OCI-LY7 (cell line): ENCODE measurements at regions not wholly inside any gene's neighbourhood (a gene's known extent, or its start where the extent isn't known, plus 50 kb on each side); places are given as distances from the start of the nearest gene placed in this dataset.

Source experiments
- BruUV-seq: library from RNA; stranded (reverse); fragments of 400-500 nt; replicated peaks from 2 replicates; lab custom pipeline; 2021; lab: Mats Ljungman, UMichigan
- CTCF ChIA-PET: fragments of 300-600 bp; sonication (Branson Sonifier 250); formaldehyde crosslinking; loops from one replicate; lab custom pipeline; 2022; ENCODE audit warnings: antibody characterized with exemption; ENCODE audit not compliant: unreplicated experiment; lab: Charles Lee
- POLR2A ChIA-PET: fragments of 300-600 bp; sonication (Branson Sonifier 250); formaldehyde crosslinking; loops from one replicate; lab custom pipeline; 2022; ENCODE audit warnings: antibody characterized with exemption; lab: Charles Lee
- DNase-seq: peaks from one replicate; pipeline ENCODE4 v3.0.0-alpha.2; 2015; ENCODE audit warnings: low spot score
- H2AFZ ChIP-seq: fragments of 200-600 bp; sonication (generic), shearing (Covaris generic); 2 replicates; pipeline ENCODE4 v1.6.1; 2014; ENCODE audit warnings: mild to moderate bottlenecking, antibody characterized with exemption, low read length, moderate library complexity
- H3K27ac ChIP-seq: fragments of 200-600 bp; sonication (generic); 2 replicates; pipeline ENCODE4 v1.5.1; 2014; ENCODE audit warnings: mixed run types, low read depth, mild to moderate bottlenecking, moderate library complexity, low read length, inconsistent platforms; ENCODE audit not compliant: poor library complexity, severe bottlenecking
- H3K36me3 ChIP-seq: fragments of 200-600 bp; sonication (generic); 2 replicates; pipeline ENCODE4 v1.6.1; 2014; ENCODE audit warnings: mild to moderate bottlenecking, antibody characterized with exemption, low read length, moderate library complexity, mixed read lengths; ENCODE audit not compliant: insufficient read depth
- H3K4me1 ChIP-seq: fragments of 200-600 bp; sonication (generic); 2 replicates; pipeline ENCODE4 v1.5.1; 2014; ENCODE audit warnings: mild to moderate bottlenecking, low read length; ENCODE audit not compliant: insufficient read depth, poor library complexity, severe bottlenecking
- H3K4me2 ChIP-seq: fragments of 200-600 bp; sonication (generic); 2 replicates; pipeline ENCODE4 v1.6.1; 2014; ENCODE audit warnings: mild to moderate bottlenecking, low read length
- H3K4me3 ChIP-seq: fragments of 200-600 bp; sonication (generic); 2 replicates; pipeline ENCODE4 v1.5.1; 2014; ENCODE audit warnings: mild to moderate bottlenecking, low read depth, low read length; ENCODE audit not compliant: poor library complexity, severe bottlenecking
- H3K79me2 ChIP-seq: fragments of 200-600 bp; sonication (generic); 2 replicates; pipeline ENCODE4 v1.6.1; 2016; ENCODE audit warnings: low read depth, mild to moderate bottlenecking, low read length, moderate library complexity, mixed read lengths; ENCODE audit not compliant: insufficient read depth
- H3K9me2 ChIP-seq: fragments of 200-600 bp; sonication (generic); 2 replicates; pipeline ENCODE4 v1.6.1; 2016; ENCODE audit warnings: mild to moderate bottlenecking, low read length, mixed read lengths; ENCODE audit not compliant: insufficient read depth
- H3K9me3 ChIP-seq: fragments of 200-600 bp; sonication (generic); 2 replicates; pipeline ENCODE4 v1.6.1; 2014; ENCODE audit warnings: mild to moderate bottlenecking, mixed run types, low read length, mixed read lengths
- H4K20me1 ChIP-seq: fragments of 200-600 bp; sonication (generic); 2 replicates; pipeline ENCODE4 v1.6.1; 2014; ENCODE audit warnings: mild to moderate bottlenecking, antibody characterized with exemption, low read length, moderate library complexity, mixed read lengths; ENCODE audit not compliant: insufficient read depth
- CTCF ChIP-seq: fragments of 200-600 bp; sonication (generic); conservative IDR thresholded peaks from 2 replicates; pipeline ENCODE4 v1.5.1; 2014; ENCODE audit warnings: mild to moderate bottlenecking, antibody characterized with exemption, low read length, moderate library complexity, mixed read lengths
- EZH2phosphoT487 ChIP-seq: fragments of 200-600 bp; sonication (generic); IDR thresholded peaks from 2 replicates; pipeline ENCODE4 v1.6.1; 2018; ENCODE audit warnings: low read depth, borderline replicate concordance, mild to moderate bottlenecking, mixed run types, antibody characterized with exemption, low read length, moderate library complexity, mixed read lengths
- intact Hi-C: fragments of 100-400 bp; cut with micrococcal nuclease; formaldehyde crosslinking; loops from one replicate; pipeline ENCODE4 v1.10.0; 2022; ENCODE audit not compliant: unreplicated experiment

DNA sequence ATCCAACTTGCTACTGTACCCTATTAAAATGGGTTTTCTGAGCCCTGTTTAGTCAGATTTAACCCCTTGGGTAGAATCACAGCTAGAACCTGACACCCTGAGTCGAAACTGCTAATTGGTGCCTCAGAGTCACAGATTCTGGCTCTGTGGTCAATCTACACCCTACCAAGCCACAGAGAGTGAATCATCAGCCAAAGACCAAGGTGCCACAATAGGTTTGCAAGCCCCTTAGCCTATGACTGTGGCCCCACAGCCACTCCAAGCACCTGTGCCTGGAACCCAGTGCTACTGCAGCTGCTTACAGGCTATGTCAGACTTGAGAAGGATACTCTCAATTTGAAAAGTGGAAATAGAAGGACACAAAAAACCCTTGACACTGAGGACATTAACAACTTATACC is 202.8 kb upstream of the KCND2 start:
- Histone ChIP-seq H4K20me1 (no peaks in the 10 kb centered on the region), H3K27ac (no peak overlapping the region), H3K36me3 (no peaks in the 10 kb centered on the region), H3K4me1 (no peaks in the 10 kb centered on the region), H3K9me2 (no peaks in the 10 kb centered on the region), H3K4me2 (no peak overlapping the region), H3K79me2 (no peaks in the 10 kb centered on the region), H3K9me3 (no peaks in the 10 kb centered on the region), H2AFZ (no peak overlapping the region), H3K4me3 (no peak overlapping the region)
- no TSS peak for BruUV-seq
- POLR2A ChIA-PET, result no interaction called here
- TF ChIP-seq CTCF (no peak), EZH2phosphoT487 (no peak)
- DNase-seq, result no peak
- intact Hi-C loops, result no loop called here
- CTCF ChIA-PET, result no interaction called here

GRCh38 chr7:120077777-120078176 is 195.2 kb upstream of the KCND2 start:
- no peak for DNase-seq
- no peaks in the 10 kb centered on the region for H3K36me3 ChIP-seq
- H3K9me3 ChIP-seq, result no peaks in the 10 kb centered on the region
- CTCF ChIA-PET, result no interaction called here
- H3K79me2 ChIP-seq, result no peaks in the 10 kb centered on the region
- no peak for TF ChIP-seq CTCF
- TF ChIP-seq EZH2phosphoT487, result no peak
- H3K27ac ChIP-seq, result no peak overlapping the region
- no peaks in the 10 kb centered on the region for H3K4me1 ChIP-seq
- no peaks in the 10 kb centered on the region for H3K9me2 ChIP-seq
- POLR2A ChIA-PET, result no interaction called here
- intact Hi-C loops, result no loop called here
- H4K20me1 ChIP-seq, result no peaks in the 10 kb centered on the region
- no peak overlapping the region for H3K4me3 ChIP-seq
- H3K4me2 ChIP-seq, result no peak overlapping the region
- no TSS peak for BruUV-seq
- no peak overlapping the region for H2AFZ ChIP-seq

GRCh38 chr7:120079022-120079421 is 194.0 kb upstream of the KCND2 start:
- no TSS peak for BruUV-seq
- H3K4me2 ChIP-seq, result no peak overlapping the region

More at GRCh38 chr7:120079022-120079421, 194.0 kb upstream of the KCND2 start:
- DNase-seq, result no peak
- H2AFZ ChIP-seq, result no peak overlapping the region
- no peaks in the 10 kb centered on the region for H3K79me2 ChIP-seq
- H3K36me3 ChIP-seq, result no peaks in the 10 kb centered on the region
- no peaks in the 10 kb centered on the region for H3K9me2 ChIP-seq
- no peaks in the 10 kb centered on the region for H3K4me1 ChIP-seq
- TF ChIP-seq CTCF (no peak), EZH2phosphoT487 (no peak)
- ChIA-PET POLR2A (no interaction called here), CTCF (no interaction called here)
- intact Hi-C loops, result no loop called here
- no peak overlapping the region for H3K4me3 ChIP-seq
- H3K27ac ChIP-seq, result no peak overlapping the region
- H3K9me3 ChIP-seq, result no peaks in the 10 kb centered on the region
- no peaks in the 10 kb centered on the region for H4K20me1 ChIP-seq
